GM12865 (cell line): ENCODE measurements at regions not wholly inside any gene's neighbourhood (a gene's known extent, or its start where the extent isn't known, plus 50 kb on each side); places are given as distances from the start of the nearest gene placed in this dataset.
A peak's percentile ranks its signal among the peaks of the same experiment; 100 is the strongest.

Experiments
- DNase-seq: peaks from one replicate; pipeline ENCODE4 v3.0.0; 2010; ENCODE audit warnings: low read depth
- H3K4me3 ChIP-seq: 2 replicates; pipeline ENCODE4 v1.5.1; 2011; ENCODE audit warnings: mild to moderate bottlenecking, low read depth, low read length, control low read depth
- CTCF ChIP-seq: IDR thresholded peaks from 2 replicates; pipeline ENCODE4 v1.5.1; 2011; ENCODE audit warnings: low read length, control low read depth, low read depth, inconsistent platforms; ENCODE audit not compliant: insufficient read depth; ENCODE audit errors: missing control alignments

GRCh38 chrX:39204353-39204752, 403.1 kb downstream of the MID1IP1 start:
- no peak for TF ChIP-seq CTCF
- no peak overlapping the region for H3K4me3 ChIP-seq
- DNase-seq = no peak

- no peak for TF ChIP-seq CTCF
- peak; percentile 16 for DNase-seq
- no peak overlapping the region for H3K4me3 ChIP-seq
Observed at GRCh38 chrX:39204945-39205344, 403.7 kb downstream of the MID1IP1 start.

GRCh38 chrX:39205467-39205866, 404.2 kb downstream of the MID1IP1 start:
- no peak overlapping the region for H3K4me3 ChIP-seq
- no peak for DNase-seq
- TF ChIP-seq CTCF = no peak

GRCh38 chrX:39206399-39207145, 405.3 kb downstream of the MID1IP1 start:
- TF ChIP-seq CTCF = no peak
- no peak for DNase-seq
- no peak overlapping the region for H3K4me3 ChIP-seq

- no peak for TF ChIP-seq CTCF
- H3K4me3 ChIP-seq = no peak overlapping the region
- DNase-seq = no peak
Observed at GRCh38 chrX:39211501-39211900, 410.2 kb downstream of the MID1IP1 start.

GRCh38 chrX:39212456-39212855, 411.2 kb downstream of the MID1IP1 start:
- DNase-seq = no peak

More at GRCh38 chrX:39212456-39212855, 411.2 kb downstream of the MID1IP1 start:
- no peak for TF ChIP-seq CTCF
- H3K4me3 ChIP-seq = no peak overlapping the region
